HG03342 (cell line): ENCODE measurements at regions not wholly inside any gene's neighbourhood (a gene's known extent, or its start where the extent isn't known, plus 50 kb on each side); places are given as distances from the start of the nearest gene placed in this dataset.

Experiments
- ATAC-seq: cut with Tn5 transposase; IDR thresholded peaks from one replicate; pipeline ENCODE4 v1.9.1; 2021; ENCODE audit warnings: mild to moderate bottlenecking, moderate library complexity; ENCODE audit not compliant: unreplicated experiment

GRCh38 chr3:194278186-194278845 lies 72.8 kb downstream of the CPN2 start:
- no peak for ATAC-seq

GRCh38 chr3:194279101-194279500 lies 72.0 kb downstream of the CPN2 start:
- ATAC-seq: no peak

- no peak for ATAC-seq
These were observed 71.3 kb downstream of the CPN2 start for GRCh38 chr3:194279701-194280360.

GRCh38 chr3:194280777-194281176 lies 70.4 kb downstream of the CPN2 start:
- ATAC-seq: no peak

GRCh38 chr3:194281306-194281705 lies 69.8 kb downstream of the CPN2 start:
- ATAC-seq: no peak

- no peak for ATAC-seq
These were observed 69.4 kb downstream of the CPN2 start for GRCh38 chr3:194281766-194282165.

GRCh38 chr3:194282436-194283122 lies 68.5 kb downstream of the CPN2 start:
- ATAC-seq: no peak

- ATAC-seq: no peak
These were observed 67.7 kb downstream of the CPN2 start for GRCh38 chr3:194283221-194284006.

GRCh38 chr3:194284351-194284750 lies 66.8 kb downstream of the CPN2 start:
- ATAC-seq: no peak

- ATAC-seq: no peak
These were observed 65.9 kb downstream of the CPN2 start for GRCh38 chr3:194285024-194285849.

GRCh38 chr3:194285850-194286197 lies 65.3 kb downstream of the CPN2 start:
- no peak for ATAC-seq

- no peak for ATAC-seq
These were observed 64.6 kb downstream of the CPN2 start for GRCh38 chr3:194286375-194287146.

- ATAC-seq: no peak
These were observed 63.8 kb downstream of the CPN2 start for GRCh38 chr3:194287374-194287773.

GRCh38 chr3:194287977-194288706 lies 63.0 kb downstream of the CPN2 start:
- no peak for ATAC-seq
